Liver (tissue), 8 donors: ENCODE measurements at regions not wholly inside any gene's neighbourhood (a gene's known extent, or its start where the extent isn't known, plus 50 kb on each side); places are given as distances from the start of the nearest gene placed in this dataset.

Source experiments
- DNase-seq: peaks from one replicate; pipeline ENCODE4 v3.0.0-alpha.2; 2017; ENCODE audit warnings: low spot score
- H3K27ac ChIP-seq, 2 donors: one replicate each; pipeline ENCODE4 v1.7.0; 2013; ENCODE audit warnings: inconsistent platforms in 2 of 2, low read length in 2 of 2, control low read depth in 1 of 2, low read depth in 1 of 2, mild to moderate bottlenecking in 1 of 2
- H3K27me3 ChIP-seq, 4 donors: one replicate each; pipeline versions ENCODE4 v1.6.1 to v1.7.0; 2013; ENCODE audit warnings: low read length in 3 of 4, inconsistent platforms in 1 of 4, mild to moderate bottlenecking in 1 of 4, moderate library complexity in 1 of 4; ENCODE audit not compliant: control insufficient read depth in 4 of 4, insufficient read depth in 4 of 4
- H3K36me3 ChIP-seq, 4 donors: one replicate each; pipeline versions ENCODE4 v1.6.1 to v1.7.0; 2013; ENCODE audit warnings: low read length in 3 of 4, mild to moderate bottlenecking in 3 of 4, low read depth in 1 of 4, moderate library complexity in 1 of 4; ENCODE audit not compliant: control insufficient read depth in 4 of 4, insufficient read depth in 3 of 4
- H3K4me1 ChIP-seq, 4 donors: one replicate each; pipeline versions ENCODE4 v1.6.1 to v1.7.0; 2013; ENCODE audit warnings: low read length in 3 of 4, mild to moderate bottlenecking in 3 of 4, moderate library complexity in 1 of 4; ENCODE audit not compliant: control insufficient read depth in 4 of 4, insufficient read depth in 4 of 4
- H3K4me3 ChIP-seq, 3 donors: one replicate each; pipeline versions ENCODE4 v1.6.1 to v1.7.0; 2013; ENCODE audit warnings: low read length in 3 of 3, control low read depth in 1 of 3, low read depth in 1 of 3, mild to moderate bottlenecking in 1 of 3
- H3K9ac ChIP-seq, 2 donors: one replicate each; pipeline ENCODE4 v1.7.0; 2013; ENCODE audit warnings: low read length in 2 of 2, mild to moderate bottlenecking in 2 of 2, moderate library complexity in 2 of 2, control low read depth in 1 of 2, low read depth in 1 of 2
- H3K9me3 ChIP-seq, 4 donors: one replicate each; pipeline versions ENCODE4 v1.6.1 to v1.7.0; 2013; ENCODE audit warnings: low read length in 3 of 4; ENCODE audit not compliant: control insufficient read depth in 4 of 4
- ATF3 ChIP-seq: IDR thresholded peaks from 2 replicates; pipeline ENCODE4 v1.6.1; 2016; ENCODE audit warnings: antibody characterized with exemption
- EGR1 ChIP-seq, 2 donors: IDR thresholded peaks; 2 replicates each; pipeline ENCODE4 v1.6.1; 2016 to 2018; ENCODE audit warnings: antibody characterized with exemption in 2 of 2, low read depth in 2 of 2
- FOXA1 ChIP-seq: IDR thresholded peaks from 2 replicates; pipeline ENCODE4 v1.6.1; 2016; ENCODE audit warnings: antibody characterized with exemption
- FOXA2 ChIP-seq: IDR thresholded peaks from 2 replicates; pipeline ENCODE4 v1.6.1; 2016; ENCODE audit warnings: antibody characterized with exemption
- GABPA ChIP-seq, 2 donors: IDR thresholded peaks in 1 of 2; conservative IDR thresholded peaks in 1 of 2; 2 replicates each; pipeline ENCODE4 v1.6.1; 2016; ENCODE audit warnings: antibody characterized with exemption in 2 of 2, mild to moderate bottlenecking in 1 of 2, moderate library complexity in 1 of 2
- HNF4A ChIP-seq, 2 donors: conservative IDR thresholded peaks; 2 replicates each; pipeline ENCODE4 v1.6.1; 2016; ENCODE audit warnings: antibody characterized with exemption in 2 of 2, mild to moderate bottlenecking in 2 of 2
- HNF4G ChIP-seq: IDR thresholded peaks from 2 replicates; pipeline ENCODE4 v1.6.1; 2016; ENCODE audit warnings: antibody characterized with exemption
- JUND ChIP-seq, 2 donors: IDR thresholded peaks; 2 replicates each; pipeline ENCODE4 v1.6.1; 2016; ENCODE audit warnings: antibody characterized with exemption in 2 of 2
- MAX ChIP-seq: IDR thresholded peaks from 2 replicates; pipeline ENCODE4 v1.6.1; 2016; ENCODE audit warnings: antibody characterized with exemption
- NR2F2 ChIP-seq: IDR thresholded peaks from 2 replicates; pipeline ENCODE4 v1.6.1; 2016; ENCODE audit warnings: antibody characterized with exemption
- RAD21 ChIP-seq, 2 donors: IDR thresholded peaks; 2 replicates each; pipeline ENCODE4 v1.6.1; 2016; ENCODE audit warnings: antibody characterized with exemption in 2 of 2, mild to moderate bottlenecking in 2 of 2
- REST ChIP-seq: IDR thresholded peaks from 2 replicates; pipeline ENCODE4 v1.6.1; 2016; ENCODE audit warnings: antibody characterized with exemption, mild to moderate bottlenecking
- RXRA ChIP-seq, 2 donors: IDR thresholded peaks; 2 replicates each; pipeline ENCODE4 v1.6.1; 2017 to 2018; ENCODE audit warnings: antibody characterized with exemption in 2 of 2, mild to moderate bottlenecking in 1 of 2
- SP1 ChIP-seq: IDR thresholded peaks from 2 replicates; pipeline ENCODE4 v1.6.1; 2018; ENCODE audit warnings: antibody characterized with exemption, mild to moderate bottlenecking
- TAF1 ChIP-seq: conservative IDR thresholded peaks from 2 replicates; pipeline ENCODE4 v1.6.1; 2016; ENCODE audit warnings: antibody characterized with exemption, mild to moderate bottlenecking
- YY1 ChIP-seq: IDR thresholded peaks from 2 replicates; pipeline ENCODE4 v1.6.1; 2016; ENCODE audit warnings: antibody characterized with exemption, mild to moderate bottlenecking
- WGBS: extraction: QIAGEN DNeasy Blood & Tissue Kit; methylation state at CpG from one replicate; pipeline ENCODE4 v1.1.7; 2013; 5-methylcytosine and 5-hydroxymethylcytosine counted together
- TF ChIP-seq, protein P1 (sequence below): fragments of 150-350 bp; IDR thresholded peaks from 2 replicates; pipeline ENCODE4 v1.5.1; 2017; ENCODE audit warnings: improper control_type of control experiment, low read depth, low read length; ENCODE audit not compliant: missing input control
- TF ChIP-seq, protein P2 (sequence below): IDR thresholded peaks from 2 replicates; pipeline ENCODE4 v1.6.1; 2016; ENCODE audit warnings: antibody characterized with exemption
- donor health status: healthy.
- donor health status: healthy.
- donor health status: healthy.
- donor health status: healthy.
- donor health status: healthy.

DNA sequence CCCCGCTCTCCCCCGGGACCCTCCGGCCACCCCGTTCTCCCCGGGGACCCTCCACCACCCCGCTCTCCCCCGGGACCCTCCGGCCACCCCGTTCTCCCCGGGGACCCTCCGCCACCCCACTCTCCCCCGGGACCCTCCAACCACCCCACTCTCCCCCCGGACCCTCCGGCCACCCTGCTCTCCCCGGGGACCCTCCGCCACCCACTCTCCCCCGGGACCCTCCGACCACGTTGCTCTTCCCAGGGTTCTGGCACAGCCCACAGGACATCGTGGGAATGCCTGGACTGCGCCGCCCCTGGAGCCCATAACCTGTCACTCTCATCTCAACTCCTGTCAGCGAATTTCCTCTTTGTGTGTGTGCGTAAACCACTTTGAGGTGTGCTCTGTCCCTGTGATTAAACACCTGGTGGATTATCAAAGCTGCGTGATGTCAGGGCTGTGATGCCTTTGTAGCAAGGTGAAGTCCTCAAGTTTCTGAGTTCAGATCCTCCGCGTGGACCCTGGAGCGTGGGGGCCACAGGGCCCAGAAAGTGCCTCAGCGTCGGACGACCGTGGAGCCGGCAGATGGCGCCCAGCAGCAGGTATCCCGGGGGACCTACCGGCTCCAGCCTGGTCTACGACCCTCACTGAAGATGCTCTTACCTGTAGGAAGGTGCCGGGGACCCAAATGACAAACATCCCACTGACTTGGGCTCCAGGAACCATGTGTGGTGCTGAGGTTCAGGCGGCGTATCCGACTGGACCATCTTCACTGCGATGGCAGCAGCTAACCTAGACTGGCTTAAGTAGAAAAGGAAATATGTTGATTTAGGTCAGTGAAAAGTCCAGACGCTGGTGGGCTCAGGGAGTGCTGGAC, 63.2 kb upstream of the GALNT9 start:
- H3K27me3 ChIP-seq = peaks cover 0 to 5% (median 2%) of the 10 kb centered on the region in 4 donors
- no peak overlapping the region for H3K27ac ChIP-seq
- H3K4me1 ChIP-seq = no peaks in the 10 kb centered on the region
- no peak overlapping the region for H3K4me3 ChIP-seq
- no peaks in the 10 kb centered on the region for H3K9me3 ChIP-seq
- no peak for TF ChIP-seq RAD21 (IDR thresholded peaks at IDR 0.05)
- no peak for TF ChIP-seq YY1
- no peak for TF ChIP-seq NR2F2
- no peak for TF ChIP-seq ATF3
- no peak for TF ChIP-seq TAF1
- no peak for TF ChIP-seq HNF4A (conservative IDR thresholded peaks at IDR 0.05)
- TF ChIP-seq JUND (IDR thresholded peaks at IDR 0.05) = no peak
- no peak for TF ChIP-seq SP1
- TF ChIP-seq REST = no peak
- TF ChIP-seq GABPA (IDR thresholded peaks at IDR 0.05 in 1 of 2, conservative IDR thresholded peaks at IDR 0.05 in 1 of 2) = no peak
- TF ChIP-seq EGR1 (IDR thresholded peaks at IDR 0.05; ENCODE audit: low read depth in 2 of 2) = no peak
- no peak for TF ChIP-seq FOXA2
- TF ChIP-seq, protein P1, sequence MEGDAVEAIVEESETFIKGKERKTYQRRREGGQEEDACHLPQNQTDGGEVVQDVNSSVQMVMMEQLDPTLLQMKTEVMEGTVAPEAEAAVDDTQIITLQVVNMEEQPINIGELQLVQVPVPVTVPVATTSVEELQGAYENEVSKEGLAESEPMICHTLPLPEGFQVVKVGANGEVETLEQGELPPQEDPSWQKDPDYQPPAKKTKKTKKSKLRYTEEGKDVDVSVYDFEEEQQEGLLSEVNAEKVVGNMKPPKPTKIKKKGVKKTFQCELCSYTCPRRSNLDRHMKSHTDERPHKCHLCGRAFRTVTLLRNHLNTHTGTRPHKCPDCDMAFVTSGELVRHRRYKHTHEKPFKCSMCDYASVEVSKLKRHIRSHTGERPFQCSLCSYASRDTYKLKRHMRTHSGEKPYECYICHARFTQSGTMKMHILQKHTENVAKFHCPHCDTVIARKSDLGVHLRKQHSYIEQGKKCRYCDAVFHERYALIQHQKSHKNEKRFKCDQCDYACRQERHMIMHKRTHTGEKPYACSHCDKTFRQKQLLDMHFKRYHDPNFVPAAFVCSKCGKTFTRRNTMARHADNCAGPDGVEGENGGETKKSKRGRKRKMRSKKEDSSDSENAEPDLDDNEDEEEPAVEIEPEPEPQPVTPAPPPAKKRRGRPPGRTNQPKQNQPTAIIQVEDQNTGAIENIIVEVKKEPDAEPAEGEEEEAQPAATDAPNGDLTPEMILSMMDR = no peak
- TF ChIP-seq FOXA1 = no peak
- TF ChIP-seq, protein P2, sequence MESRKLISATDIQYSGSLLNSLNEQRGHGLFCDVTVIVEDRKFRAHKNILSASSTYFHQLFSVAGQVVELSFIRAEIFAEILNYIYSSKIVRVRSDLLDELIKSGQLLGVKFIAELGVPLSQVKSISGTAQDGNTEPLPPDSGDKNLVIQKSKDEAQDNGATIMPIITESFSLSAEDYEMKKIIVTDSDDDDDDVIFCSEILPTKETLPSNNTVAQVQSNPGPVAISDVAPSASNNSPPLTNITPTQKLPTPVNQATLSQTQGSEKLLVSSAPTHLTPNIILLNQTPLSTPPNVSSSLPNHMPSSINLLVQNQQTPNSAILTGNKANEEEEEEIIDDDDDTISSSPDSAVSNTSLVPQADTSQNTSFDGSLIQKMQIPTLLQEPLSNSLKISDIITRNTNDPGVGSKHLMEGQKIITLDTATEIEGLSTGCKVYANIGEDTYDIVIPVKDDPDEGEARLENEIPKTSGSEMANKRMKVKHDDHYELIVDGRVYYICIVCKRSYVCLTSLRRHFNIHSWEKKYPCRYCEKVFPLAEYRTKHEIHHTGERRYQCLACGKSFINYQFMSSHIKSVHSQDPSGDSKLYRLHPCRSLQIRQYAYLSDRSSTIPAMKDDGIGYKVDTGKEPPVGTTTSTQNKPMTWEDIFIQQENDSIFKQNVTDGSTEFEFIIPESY = no peak
- TF ChIP-seq MAX = no peak
- TF ChIP-seq HNF4G = no peak
- TF ChIP-seq RXRA (IDR thresholded peaks at IDR 0.05) = no peak
- no peak overlapping the region for H3K9ac ChIP-seq
- WGBS = 81% methylated on average over 38 of the region's 43 CpGs
- no peak for DNase-seq
- no peaks in the 10 kb centered on the region for H3K36me3 ChIP-seq
